SW480 (cell line): ENCODE measurements at regions not wholly inside any gene's neighbourhood (a gene's known extent, or its start where the extent isn't known, plus 50 kb on each side); places are given as distances from the start of the nearest gene placed in this dataset.
"Not testable (repeated sequence)": the region's sequence is repeated elsewhere in the genome, so short reads cannot be mapped to it uniquely, and the experiment has no call there.

Experiments
- DNase-seq: peaks from one replicate; pipeline ENCODE4 v3.0.0-alpha.2; 2016; ENCODE audit warnings: low spot score

DNA sequence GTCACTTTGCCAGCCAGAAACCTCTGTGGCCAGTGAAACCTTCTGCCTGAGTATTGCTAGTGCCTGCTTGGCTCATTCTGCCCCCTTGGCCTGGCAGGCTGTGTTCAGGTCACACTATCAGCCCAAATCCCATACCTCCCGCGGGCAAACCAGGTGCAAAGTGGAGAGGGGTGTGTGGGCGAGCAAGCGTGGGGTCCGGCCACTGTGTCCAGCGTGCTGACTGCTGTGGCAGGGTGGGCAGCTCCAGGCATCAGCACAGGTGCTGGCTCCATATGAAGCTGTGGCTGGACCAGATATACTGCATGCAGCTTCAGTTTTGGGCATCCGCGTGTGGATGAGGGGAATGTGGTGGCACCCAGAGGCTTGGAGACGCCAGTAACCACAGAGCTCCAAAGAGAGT, 576.5 kb upstream of the EDIL3 start:
- DNase-seq, result no peak

- DNase-seq, result no peak
Measured at GRCh38 chr5:84961903-84962302, 577.2 kb upstream of the EDIL3 start.

- no peak for DNase-seq
Measured at GRCh38 chr5:84983093-84983492, 598.4 kb upstream of the EDIL3 start.

DNA sequence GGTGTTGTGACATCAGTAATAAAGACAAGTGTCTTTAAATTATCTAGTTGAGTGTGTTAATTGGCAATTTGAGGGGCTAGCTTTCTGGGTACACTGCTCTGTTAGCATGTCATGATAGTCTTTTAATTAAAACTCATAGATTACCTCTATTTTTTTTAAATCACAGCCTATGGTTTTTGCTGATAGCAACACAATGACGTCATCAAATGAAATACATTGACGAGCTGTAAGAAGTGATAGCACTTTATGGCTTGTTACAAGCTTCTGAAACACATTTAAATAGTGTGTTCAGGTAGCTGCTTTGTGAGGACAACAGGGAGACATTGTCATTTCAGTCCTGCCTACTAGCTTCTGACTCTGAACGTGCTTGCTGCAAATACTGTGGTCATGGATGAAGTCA, 600.5 kb upstream of the EDIL3 start:
- no peak for DNase-seq

DNA sequence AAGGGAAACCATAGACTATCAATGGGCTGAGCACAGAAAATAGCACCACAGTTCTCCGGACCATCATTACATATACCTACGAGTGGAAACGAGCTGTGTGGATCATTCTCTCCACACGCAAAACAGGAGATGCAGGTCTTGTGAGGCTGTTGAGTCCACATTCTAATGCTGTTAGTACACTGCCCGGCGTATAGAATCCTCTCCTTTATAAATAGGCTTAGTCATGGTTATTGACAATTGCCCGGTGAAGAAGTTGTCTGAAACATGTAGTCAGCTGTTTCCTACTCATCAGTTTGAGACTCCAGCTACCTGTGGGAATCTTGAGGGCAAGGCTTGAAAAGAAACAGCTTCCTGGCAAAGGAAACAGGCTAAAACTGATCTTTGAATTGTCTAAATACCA, 602.0 kb upstream of the EDIL3 start:
- no peak for DNase-seq

- no peak for DNase-seq
Measured at GRCh38 chr5:85000671-85001070, 616.0 kb upstream of the EDIL3 start.

- not testable (repeated sequence) for DNase-seq
Measured at GRCh38 chr5:85002026-85002425, 617.3 kb upstream of the EDIL3 start.

- DNase-seq, result no peak
Measured at GRCh38 chr5:85010014-85010562, 625.4 kb upstream of the EDIL3 start.

DNA sequence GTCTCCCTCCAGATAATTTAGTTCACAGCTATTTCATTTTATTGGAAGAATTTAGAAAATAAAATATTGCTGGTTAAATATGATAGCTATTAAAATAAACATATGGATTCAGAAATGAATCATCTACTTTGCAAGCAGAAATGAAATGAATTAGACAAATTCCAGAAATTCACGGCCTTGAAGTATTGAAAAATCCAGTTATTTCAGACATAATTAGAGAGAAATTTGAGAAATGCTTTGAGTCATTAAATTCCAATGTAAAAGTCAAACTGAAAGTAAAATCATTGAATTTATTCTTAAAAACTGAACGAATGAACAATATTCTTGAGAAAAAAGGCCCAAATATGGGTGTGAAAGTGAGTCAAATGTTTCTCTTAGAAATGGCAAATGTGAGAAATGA, 632.6 kb upstream of the EDIL3 start:
- no peak for DNase-seq

DNA sequence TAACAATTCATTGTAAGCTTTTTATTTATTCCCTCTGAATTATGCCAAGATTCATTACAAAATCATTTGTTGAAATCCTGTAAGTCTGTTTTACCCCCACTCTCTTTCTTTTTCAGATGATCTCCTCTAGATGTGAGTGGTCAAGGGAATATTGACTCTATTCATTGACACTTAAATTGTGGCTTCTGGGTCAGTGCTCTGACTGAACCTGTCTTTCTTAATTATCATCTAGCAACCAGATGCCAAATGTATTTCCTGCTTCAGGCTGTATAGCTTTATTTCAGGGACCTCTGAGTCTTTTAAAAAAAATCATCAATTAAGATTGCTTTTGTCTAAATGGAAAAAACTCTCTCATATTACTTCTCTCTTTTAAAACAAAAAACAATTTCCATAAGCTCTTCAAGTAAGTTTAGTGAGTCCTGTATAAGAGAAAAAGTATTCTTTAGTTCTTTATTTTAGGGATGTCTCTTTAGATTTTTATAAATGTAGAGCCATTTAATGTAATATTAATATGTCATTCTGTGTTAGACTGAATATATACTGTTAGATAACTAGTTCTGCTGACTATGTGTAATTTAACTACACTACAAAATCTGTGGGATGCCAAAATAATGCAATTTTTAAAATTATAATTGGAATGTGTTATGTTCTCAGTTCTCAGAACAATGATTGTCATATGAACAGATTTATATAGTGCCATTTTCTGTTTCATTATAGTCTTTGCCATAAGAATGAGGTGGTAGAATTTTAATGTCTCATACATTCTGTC, 645.8 kb upstream of the EDIL3 start:
- no peak for DNase-seq

- peak; percentile 14 for DNase-seq
Measured at GRCh38 chr5:85049020-85049419, 664.3 kb upstream of the EDIL3 start.

GRCh38 chr5:85052826-85053225, 668.1 kb upstream of the EDIL3 start:
- no peak for DNase-seq

DNA sequence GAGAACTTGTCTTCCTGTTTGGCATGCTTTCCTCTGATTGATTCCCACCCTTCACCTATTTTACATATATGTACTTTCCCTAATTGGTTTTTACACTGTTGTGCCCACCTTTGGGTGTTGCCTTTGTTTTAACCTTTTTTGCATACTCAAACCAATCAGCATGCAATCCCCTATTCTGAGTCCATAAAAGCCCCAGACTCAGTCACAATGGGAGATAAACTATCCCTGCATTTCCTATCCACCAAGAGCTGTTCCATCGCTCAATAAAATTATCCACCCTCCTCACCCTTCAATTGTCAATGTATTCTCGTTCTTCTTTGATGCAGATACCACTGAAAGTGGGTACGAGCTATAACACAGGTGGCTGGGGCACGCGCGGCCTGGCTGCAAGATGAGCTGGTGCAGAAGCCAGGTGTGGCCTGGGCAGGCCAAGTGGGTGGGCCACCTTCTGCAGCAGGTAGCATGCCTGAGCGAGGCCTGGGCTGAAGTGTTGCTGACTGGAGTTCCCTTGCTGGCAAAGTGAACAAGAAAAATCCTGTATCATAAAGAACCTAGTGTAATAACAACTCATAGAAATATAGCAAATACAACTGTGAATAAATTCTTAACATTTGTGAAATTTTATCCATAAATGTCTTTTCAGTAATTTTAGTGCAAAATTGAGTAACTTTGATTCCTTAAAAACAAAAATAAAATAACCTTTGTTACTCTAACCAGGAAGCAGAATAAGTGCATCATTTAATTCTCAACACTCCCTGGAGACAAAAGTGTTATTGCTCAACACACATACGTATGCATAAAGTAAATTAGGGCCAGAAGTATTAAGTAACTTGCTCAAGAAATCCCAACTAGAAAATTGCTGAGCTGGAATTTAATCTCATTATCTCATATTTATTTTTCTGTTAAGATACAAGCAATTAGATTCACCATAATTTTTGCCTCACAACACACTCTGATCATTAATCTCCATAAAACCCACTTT, 685.3 kb upstream of the EDIL3 start:
- no peak for DNase-seq

GRCh38 chr5:85077581-85077980, 692.9 kb upstream of the EDIL3 start:
- DNase-seq, result no peak

DNA sequence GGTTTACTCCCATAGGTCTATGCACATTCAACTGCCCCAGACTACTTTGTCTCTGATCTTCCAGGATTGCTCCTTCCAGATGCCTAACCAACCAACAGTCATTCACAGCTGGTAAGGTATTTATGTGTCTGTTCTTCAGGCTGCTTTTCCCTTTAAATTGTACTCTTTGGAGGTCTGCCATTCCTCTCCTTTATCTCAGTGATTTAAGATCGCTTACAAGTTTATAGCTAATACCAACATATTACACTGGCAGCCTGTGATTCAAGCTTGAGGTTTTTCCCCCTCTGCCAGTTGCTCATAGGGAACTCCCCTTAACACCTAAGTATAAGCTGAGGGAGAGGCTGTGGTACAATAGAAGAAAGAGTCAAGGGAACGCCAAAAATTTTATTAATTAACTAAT, 711.7 kb upstream of the EDIL3 start:
- no peak for DNase-seq

DNA sequence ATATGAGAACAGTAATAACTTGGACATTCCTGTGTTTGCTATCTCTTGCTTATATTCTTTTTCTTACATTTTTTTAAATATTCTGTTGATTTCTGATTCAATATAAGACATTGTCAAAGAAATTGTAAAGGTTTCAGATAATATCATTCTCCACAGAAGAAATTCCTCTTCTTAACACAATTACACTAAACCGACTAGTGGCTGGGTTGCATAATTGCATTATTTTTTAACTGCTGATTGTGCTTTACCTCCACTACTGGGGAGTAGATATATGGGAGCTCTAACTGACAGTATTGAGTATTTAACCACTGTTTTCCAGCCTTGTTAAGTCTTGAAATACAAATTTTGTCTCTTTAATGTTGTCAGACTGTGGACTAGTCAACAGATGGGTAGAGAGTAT, 723.8 kb upstream of the EDIL3 start:
- no peak for DNase-seq

DNA sequence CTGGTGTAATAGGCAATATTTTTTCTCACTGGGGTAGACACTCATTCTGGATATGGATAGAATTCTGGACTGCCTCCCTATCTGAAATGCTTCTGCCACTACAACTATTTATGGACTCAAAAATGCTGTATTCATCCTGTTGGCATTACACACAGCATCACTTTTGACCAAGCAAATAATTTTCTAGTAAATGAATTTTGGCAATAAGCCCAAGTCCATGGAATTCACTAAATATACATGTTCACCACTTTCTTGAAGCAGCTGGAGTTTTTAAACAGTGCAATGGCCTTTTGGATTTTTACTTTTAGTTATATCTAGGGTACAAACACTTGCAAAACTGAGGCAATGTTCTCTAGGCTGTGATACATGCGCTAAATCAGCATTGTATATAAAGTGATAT, 724.9 kb upstream of the EDIL3 start:
- DNase-seq, result no peak

DNA sequence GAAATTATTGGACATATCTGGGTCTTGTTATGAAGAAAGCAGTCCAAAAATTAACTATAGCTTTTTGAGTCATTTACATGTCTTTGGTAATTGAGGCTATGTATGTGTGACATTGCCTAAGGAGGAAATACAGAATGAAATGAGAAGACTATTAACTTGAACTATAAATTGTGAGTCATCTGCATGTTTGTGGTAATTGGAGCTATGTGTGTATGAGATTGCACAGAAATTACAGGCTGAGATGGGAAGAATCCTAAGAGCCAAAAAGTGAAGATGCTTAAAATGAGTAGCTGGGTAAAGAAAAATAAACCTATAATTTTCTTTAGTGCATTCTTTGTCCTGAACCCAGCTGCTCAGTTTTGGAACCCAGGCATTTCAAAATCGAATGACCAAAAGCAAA, 747.6 kb upstream of the EDIL3 start:
- DNase-seq, result peak; percentile 30

- no peak for DNase-seq
Measured at GRCh38 chr5:85140471-85140870, 755.8 kb upstream of the EDIL3 start.

DNA sequence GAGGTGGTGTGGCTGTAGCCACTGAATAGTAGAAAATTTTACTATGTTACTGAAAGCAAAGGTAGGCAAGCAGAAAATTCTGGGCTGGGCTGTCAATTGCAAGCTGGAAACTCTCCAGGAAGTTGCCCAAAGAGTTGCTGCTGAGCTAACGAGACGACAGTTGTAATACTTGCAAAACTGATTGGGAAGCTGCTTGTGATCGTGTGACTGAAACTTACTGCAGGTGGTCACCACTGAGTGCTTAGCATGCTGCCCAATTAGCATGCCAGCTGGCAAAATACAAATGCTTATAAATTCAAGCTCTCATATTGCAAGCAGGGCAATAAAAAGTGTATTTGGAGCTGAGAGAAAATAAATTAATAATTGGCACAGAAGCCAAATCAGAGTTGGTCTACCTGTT, 758.5 kb upstream of the EDIL3 start:
- DNase-seq, result no peak

DNA sequence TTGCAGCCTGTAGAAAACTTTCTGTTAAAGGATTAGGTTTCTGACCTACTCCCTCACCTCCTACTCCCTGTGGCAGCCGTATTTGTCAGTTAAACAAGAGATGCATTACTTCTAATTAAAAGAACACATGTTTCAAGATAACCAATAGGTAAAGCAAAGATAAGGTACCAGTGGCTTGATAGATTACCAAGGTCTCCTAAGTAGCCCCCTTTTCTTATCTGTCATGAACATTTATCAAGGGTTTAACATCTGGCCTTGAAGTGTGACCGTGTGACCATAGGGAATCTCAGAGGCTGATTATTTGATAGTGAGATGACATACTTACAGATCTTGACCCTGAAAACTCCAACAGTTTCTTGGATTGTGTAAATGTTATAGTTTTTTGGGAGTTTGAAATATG, 764.0 kb upstream of the EDIL3 start:
- no peak for DNase-seq

- no peak for DNase-seq
Measured at GRCh38 chr5:85159395-85159794, 774.7 kb upstream of the EDIL3 start.

DNA sequence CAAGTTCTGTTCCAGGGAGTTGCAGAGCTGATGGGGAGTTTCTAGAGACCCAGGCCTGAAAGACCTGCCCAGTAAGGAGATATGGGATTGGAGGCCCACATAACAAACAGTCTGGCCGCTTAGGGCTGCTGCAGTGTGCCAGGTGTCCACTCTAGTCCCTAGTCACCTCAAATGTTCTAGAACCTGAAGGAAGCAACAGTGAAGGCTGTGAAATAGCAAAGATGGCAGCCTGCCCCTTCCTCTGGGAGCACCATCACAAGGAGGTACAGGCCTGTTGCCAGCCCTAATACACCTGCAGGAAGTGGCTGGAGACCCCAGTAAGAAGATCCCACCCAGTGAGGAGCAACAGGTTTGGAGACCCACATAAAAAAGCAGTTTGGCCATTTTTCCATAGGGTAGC, 783.8 kb upstream of the EDIL3 start:
- DNase-seq, result no peak
